ENCODE measurements at regions not wholly inside any gene's neighbourhood (a gene's known extent, or its start where the extent isn't known, plus 50 kb on each side); places are given as distances from the start of the nearest gene placed in this dataset.
A peak's percentile ranks its signal among the peaks of the same experiment; 100 is the strongest.

DNA sequence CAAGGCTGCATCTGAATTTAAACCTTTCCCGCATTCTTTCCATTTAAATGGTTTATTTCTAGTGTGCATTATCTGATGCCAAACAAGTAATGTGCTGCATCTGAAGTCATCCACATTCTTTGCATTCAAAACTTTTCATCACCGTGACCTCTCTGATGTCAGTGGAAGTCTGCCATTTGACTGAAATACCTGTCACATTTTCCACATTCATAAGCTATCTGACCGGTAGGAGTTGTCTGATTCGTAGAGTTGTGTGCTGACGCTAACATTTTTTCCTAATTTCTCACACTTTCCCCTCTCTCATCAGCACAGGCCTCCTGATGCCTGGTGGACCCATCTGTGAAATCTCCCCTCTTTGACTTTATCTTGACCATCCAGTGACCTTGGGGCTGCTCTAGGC, 79.9 kb upstream of the BARX2 start:
- TF ChIP-seq, protein P1, sequence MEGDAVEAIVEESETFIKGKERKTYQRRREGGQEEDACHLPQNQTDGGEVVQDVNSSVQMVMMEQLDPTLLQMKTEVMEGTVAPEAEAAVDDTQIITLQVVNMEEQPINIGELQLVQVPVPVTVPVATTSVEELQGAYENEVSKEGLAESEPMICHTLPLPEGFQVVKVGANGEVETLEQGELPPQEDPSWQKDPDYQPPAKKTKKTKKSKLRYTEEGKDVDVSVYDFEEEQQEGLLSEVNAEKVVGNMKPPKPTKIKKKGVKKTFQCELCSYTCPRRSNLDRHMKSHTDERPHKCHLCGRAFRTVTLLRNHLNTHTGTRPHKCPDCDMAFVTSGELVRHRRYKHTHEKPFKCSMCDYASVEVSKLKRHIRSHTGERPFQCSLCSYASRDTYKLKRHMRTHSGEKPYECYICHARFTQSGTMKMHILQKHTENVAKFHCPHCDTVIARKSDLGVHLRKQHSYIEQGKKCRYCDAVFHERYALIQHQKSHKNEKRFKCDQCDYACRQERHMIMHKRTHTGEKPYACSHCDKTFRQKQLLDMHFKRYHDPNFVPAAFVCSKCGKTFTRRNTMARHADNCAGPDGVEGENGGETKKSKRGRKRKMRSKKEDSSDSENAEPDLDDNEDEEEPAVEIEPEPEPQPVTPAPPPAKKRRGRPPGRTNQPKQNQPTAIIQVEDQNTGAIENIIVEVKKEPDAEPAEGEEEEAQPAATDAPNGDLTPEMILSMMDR (IDR thresholded peaks at IDR 0.05; ENCODE audit: low read depth, low read length) = no peak
- H3K4me3 ChIP-seq (replicated peaks in 1 of 2; ENCODE audit: low read depth in 2 of 2, low read length in 2 of 2) = no peak overlapping the region
- peak; percentile 38 to 83 for DNase-seq (ENCODE audit: low read depth in 2 of 2)

DNA sequence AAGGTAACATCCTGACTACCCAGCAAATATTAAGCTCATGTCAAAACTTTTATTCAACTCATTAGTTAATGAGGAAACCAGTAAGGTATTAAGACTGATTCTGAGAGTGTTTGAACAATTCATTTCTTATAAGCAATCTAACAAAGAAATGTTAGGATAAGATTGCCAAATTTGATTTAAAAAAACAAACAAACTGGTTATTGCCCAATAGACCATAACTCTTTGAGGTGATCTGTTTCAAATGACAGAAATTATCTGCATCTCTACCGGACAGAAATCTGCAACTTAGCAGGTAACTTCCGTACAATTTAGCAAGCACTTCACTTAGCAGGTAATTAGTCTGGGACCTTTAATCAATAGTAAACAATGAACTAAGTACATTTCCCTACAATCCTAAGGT, 82.9 kb upstream of the BARX2 start:
- H3K4me3 ChIP-seq (replicated peaks in 1 of 2; ENCODE audit: low read depth in 2 of 2, low read length in 2 of 2) = no peak overlapping the region
- TF ChIP-seq, protein P1 (IDR thresholded peaks at IDR 0.05; ENCODE audit: low read depth, low read length) = no peak
- DNase-seq (ENCODE audit: low read depth in 2 of 2) = no peak

DNA sequence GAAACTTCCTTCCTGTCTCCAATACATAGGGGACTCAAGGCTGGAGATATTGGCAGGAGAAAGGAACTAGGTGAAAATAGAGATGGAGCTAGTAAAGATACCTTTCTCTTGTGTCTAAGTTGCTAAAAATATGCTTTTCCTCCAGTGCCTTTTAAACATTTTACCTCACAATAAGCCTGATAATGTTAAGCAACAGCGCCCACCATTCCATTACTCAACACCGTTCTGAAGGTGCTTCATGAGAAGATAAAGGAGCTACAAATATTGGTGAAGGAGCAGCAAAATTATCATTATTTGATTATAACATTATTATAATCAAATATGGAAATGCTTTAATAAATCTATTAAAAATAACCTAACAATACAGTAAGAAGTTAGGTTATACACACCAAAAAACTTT, 83.6 kb upstream of the BARX2 start:
- TF ChIP-seq, protein P1 (IDR thresholded peaks at IDR 0.05; ENCODE audit: low read depth, low read length) = no peak
- no peak overlapping the region for H3K4me3 ChIP-seq (replicated peaks in 1 of 2; ENCODE audit: low read depth in 2 of 2, low read length in 2 of 2)
- DNase-seq (ENCODE audit: low read depth in 2 of 2) = no peak

DNA sequence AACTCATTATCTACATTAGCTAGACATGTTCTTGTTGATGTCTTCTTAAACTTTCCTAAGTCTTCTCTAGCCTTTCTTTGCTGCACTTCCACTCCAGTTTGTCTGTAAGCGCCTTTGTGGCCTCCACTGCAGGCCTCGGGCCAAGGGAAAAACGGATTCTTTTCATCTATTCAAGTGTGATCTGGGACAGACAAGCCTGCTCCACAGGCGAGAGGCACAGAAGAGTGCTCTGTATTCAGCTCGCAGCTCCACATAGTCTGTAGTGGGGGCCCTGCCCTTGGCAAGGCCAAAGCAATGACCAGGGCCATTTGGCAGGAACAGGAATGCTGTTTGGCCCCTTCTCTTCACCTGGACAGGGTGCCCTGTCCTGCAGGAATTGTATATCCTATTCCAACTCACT, 84.1 kb upstream of the BARX2 start:
- TF ChIP-seq, protein P1 (IDR thresholded peaks at IDR 0.05; ENCODE audit: low read depth, low read length) = no peak
- DNase-seq (ENCODE audit: low read depth in 2 of 2) = no peak
- H3K4me3 ChIP-seq (replicated peaks in 1 of 2; ENCODE audit: low read depth in 2 of 2, low read length in 2 of 2) = no peak overlapping the region

DNA sequence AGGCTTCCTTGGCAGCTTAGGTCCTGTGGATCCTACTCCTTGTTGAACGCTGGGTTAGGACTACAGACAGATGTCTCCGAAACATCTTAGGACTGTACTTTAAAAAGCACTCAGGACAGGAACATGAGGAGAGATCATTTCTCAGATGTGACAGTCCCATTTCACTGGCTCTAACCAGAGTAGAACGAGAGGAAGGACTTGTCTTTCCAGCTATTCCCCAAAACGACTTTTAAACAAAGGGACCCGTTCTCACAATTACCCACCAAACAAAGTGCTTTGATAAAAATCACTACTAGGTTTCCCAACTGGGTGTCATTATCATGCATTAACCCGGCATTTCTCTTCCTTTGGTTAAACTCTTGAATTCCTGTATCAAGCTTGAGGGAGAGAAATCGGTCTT, 84.7 kb upstream of the BARX2 start:
- TF ChIP-seq, protein P1 (IDR thresholded peaks at IDR 0.05; ENCODE audit: low read depth, low read length) = no peak
- H3K4me3 ChIP-seq (replicated peaks in 1 of 2; ENCODE audit: low read depth in 2 of 2, low read length in 2 of 2) = no peak overlapping the region
- DNase-seq (ENCODE audit: low read depth in 2 of 2) = no peak

DNA sequence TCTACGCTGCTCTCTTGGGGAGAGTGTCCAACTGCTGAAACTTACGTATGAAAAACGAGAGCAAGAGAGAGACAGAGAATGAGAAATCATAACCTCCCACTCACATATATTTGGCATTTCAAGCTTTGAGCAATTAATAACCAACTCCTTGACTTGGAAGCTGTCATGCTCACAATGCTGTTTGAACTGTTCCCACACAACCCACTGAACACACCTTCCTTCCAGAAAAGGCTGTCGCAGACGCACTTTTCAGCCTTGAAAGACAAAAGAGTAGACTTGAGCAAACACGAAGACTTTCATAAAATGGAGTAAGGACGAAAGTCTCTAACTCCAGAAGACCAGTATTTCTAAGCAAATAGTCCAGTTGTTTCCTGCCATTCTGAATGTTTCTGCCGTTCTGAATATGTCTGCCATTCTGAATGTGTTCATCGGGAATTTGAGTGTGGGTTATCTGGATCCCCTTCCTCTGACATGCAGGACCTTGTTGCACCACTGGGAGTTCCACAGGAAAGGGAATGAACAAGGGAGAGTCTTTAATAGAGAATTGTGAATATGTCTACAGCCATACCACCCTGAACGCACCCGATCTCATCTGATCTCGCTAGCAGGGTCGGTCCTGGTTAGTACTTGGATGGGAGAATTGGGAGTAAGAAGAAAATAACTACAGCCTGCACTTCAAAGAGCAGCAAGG, 86.2 kb upstream of the BARX2 start:
- TF ChIP-seq, protein P1 (IDR thresholded peaks at IDR 0.05; ENCODE audit: low read depth, low read length) = no peak
- no peak for DNase-seq (ENCODE audit: low read depth in 2 of 2)
- no peak overlapping the region for H3K4me3 ChIP-seq (replicated peaks in 1 of 2; ENCODE audit: low read depth in 2 of 2, low read length in 2 of 2)

DNA sequence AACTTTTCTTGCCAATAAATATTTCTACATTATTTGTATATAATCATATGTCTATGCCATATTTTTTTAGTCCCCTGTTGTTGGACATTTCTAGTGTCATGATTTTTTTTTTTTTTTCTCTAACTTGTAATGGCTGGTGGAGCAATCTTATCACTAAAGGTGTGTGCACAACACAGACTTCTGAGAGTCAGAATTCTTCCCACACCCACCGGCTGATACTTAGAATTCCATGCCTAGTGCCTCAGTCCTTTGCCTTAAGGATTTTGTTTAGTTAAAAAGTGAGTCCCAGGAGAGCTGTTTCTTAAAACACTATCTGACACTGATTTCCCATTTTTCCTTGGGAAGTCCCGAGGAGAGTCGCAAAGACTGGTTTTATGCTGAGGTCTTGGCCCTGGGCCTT, 87.7 kb upstream of the BARX2 start:
- no peak overlapping the region for H3K4me3 ChIP-seq (replicated peaks in 1 of 2; ENCODE audit: low read depth in 2 of 2, low read length in 2 of 2)
- DNase-seq (ENCODE audit: low read depth in 2 of 2) = no peak
- TF ChIP-seq, protein P1 (IDR thresholded peaks at IDR 0.05; ENCODE audit: low read depth, low read length) = no peak
